GM12892 (cell line): ENCODE measurements at regions not wholly inside any gene's neighbourhood (a gene's known extent, or its start where the extent isn't known, plus 50 kb on each side); places are given as distances from the start of the nearest gene placed in this dataset.

Experiments used
- POLR2A ChIP-seq: IDR thresholded peaks from 2 replicates; pipeline ENCODE4 v1.6.1; 2011; ENCODE audit warnings: low read depth, low read length, control low read depth
- POLR2AphosphoS5 ChIP-seq: IDR thresholded peaks from 2 replicates; pipeline ENCODE4 v1.6.1; 2011; ENCODE audit warnings: low read depth, low read length, control low read depth

DNA sequence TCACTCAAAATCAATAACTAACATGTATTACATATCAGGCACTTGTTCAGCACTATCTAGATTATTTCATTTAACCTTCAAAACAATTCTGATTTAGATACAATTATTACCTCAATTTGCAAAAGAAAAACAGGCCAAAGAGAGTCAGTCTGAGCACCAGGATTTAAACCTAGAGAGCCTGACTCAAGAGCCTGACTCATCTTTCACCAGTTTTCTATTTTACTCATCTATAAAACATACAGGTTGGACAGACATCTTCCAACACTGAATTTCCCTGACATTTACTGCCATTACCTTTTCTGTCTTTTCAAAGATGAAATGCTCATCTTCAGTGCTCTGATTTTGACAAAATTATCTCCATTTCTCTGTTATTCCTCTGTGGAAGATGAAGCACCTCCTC is 116.5 kb downstream of the MRPL39 start:
- TF ChIP-seq POLR2AphosphoS5 (no peak), POLR2A (no peak)
